WTC11 (cell line): ENCODE measurements at regions not wholly inside any gene's neighbourhood (a gene's known extent, or its start where the extent isn't known, plus 50 kb on each side); places are given as distances from the start of the nearest gene placed in this dataset.

Source experiments
- CTCF ChIP-seq: fragments of 200-600 bp; IDR thresholded peaks from 2 replicates; pipeline ENCODE4 v1.8.0; 2022; ENCODE audit warnings: antibody characterized with exemption
- ELF4 ChIP-seq: sonication (generic); formaldehyde crosslinking; IDR thresholded peaks from 2 replicates; pipeline ENCODE4 v1.8.1; 2022; ENCODE audit warnings: low read depth, mild to moderate bottlenecking, moderate library complexity, missing genetic modification reagents
- FOXJ3 ChIP-seq: sonication (generic); formaldehyde crosslinking; IDR thresholded peaks from 2 replicates; pipeline ENCODE4 v1.9.0; 2021; ENCODE audit warnings: missing genetic modification reagents, mild to moderate bottlenecking, borderline replicate concordance
- GABPB1 ChIP-seq: sonication (generic); formaldehyde crosslinking; IDR thresholded peaks from 2 replicates; pipeline ENCODE4 v1.8.1; 2023; ENCODE audit warnings: mild to moderate bottlenecking, missing genetic modification reagents
- NR2C2 ChIP-seq: sonication (generic); formaldehyde crosslinking; IDR thresholded peaks from 2 replicates; pipeline ENCODE4 v1.8.0; 2022; ENCODE audit warnings: mild to moderate bottlenecking, missing genetic modification reagents
- SP1 ChIP-seq: sonication (generic); formaldehyde crosslinking; conservative IDR thresholded peaks from 2 replicates; pipeline ENCODE4 v1.8.1; 2022; ENCODE audit warnings: missing genetic modification reagents

- TF ChIP-seq FOXJ3 (CRISPR knock-in tag) = no peak
- no peak for TF ChIP-seq GABPB1 (CRISPR knock-in tag)
- no peak for TF ChIP-seq CTCF
- no peak for TF ChIP-seq SP1 (CRISPR knock-in tag)
- no peak for TF ChIP-seq NR2C2 (CRISPR knock-in tag)
- no peak for TF ChIP-seq ELF4 (CRISPR knock-in tag)
Measured at GRCh38 chr4:41369680-41370079, 113.0 kb downstream of the UCHL1 start.
